ENCODE measurements at regions not wholly inside any gene's neighbourhood (a gene's known extent, or its start where the extent isn't known, plus 50 kb on each side); places are given as distances from the start of the nearest gene placed in this dataset.
"Not testable (repeated sequence)": the region's sequence is repeated elsewhere in the genome, so short reads cannot be mapped to it uniquely, and the experiment has no call there.

GRCh38 chr9:591292-591691 is 250.2 kb upstream of the DMRT1 start:
- DNase-seq, result no peak

GRCh38 chr9:592225-592624 is 249.3 kb upstream of the DMRT1 start:
- no peak for DNase-seq

DNA sequence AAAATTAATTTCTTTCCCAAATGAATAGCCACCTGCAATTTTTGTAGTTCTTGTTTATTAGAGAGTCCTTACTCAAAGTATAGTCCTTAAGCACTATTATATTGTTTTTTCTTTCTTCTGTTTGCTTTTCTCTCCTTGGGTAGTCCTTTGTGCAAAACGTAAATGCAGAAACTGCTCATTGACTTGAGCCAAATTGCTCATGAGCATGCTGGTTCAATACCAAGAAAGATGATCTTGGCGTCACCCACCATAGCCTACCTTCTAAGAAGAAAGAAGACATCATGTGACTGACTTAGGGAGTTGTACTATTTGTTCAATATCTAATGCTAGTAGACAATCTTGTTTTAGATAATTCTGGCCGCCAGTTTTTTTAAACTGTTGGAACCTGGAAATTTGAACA is 248.8 kb upstream of the DMRT1 start:
- no peak for DNase-seq

DNA sequence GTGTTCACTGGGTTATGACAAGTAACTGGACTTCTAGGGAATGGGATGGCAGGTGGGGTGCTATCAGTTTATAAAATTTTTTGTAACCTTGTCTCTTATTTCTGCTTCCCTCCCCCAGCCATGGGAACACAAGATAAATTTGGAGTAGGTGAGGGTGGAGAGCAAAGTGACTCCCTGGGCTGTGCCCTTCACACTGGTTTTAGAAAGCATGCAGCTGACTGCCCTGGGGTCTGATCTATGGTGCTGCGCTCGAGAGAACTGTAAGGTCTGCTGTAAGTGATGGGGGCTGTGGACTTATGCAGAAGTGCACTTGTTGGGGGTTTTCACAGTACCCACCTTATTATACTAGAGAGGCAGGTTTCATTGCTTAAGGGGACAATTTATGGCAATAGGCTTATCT is 247.7 kb upstream of the DMRT1 start:
- no peak for DNase-seq

- DNase-seq, result no peak
Measured at GRCh38 chr9:596703-597102, 244.8 kb upstream of the DMRT1 start.

DNA sequence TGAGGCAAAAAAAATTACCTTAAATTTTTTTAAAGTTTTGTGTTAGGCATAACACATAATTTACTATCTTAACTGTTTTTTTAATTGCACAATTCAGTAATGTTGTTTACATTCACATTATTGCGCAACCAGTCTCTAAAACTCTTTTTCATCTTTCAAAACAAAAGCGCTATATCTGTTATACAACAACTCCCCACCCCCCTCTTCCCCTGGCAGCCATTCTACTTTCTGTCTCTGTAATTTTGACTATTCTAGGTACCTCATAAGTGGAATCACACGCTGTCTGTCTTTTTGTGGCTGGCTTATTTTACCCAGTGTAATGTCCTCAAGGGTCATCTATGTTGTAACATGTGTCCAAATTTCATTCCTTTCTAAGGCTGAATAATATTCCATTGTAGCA is 241.5 kb upstream of the DMRT1 start:
- no peak for DNase-seq

GRCh38 chr9:602716-603115 is 238.8 kb upstream of the DMRT1 start:
- no peak for DNase-seq

GRCh38 chr9:603126-603525 is 238.4 kb upstream of the DMRT1 start:
- DNase-seq, result no peak

DNA sequence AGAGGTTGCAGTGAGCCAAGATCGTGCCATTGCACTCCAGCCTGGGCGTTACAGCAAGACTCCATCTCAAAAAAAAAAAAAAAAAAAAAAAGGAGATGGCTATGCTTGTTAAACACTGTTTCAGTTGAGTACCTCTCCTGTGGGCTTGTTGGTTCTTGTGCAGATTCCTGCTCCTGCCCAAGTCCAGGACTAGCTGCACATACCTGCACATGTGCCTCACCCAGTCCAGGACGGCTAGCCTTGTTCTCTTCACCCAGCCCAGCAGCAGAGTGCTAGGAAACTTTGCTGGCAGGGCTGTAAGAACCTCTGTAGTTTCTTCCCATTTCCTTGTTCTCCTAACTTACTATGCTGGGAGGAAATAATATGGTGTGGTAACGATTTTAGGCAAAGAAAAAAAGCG is 234.1 kb upstream of the DMRT1 start:
- DNase-seq, result no peak

- DNase-seq, result peak; percentile 12
Measured at GRCh38 chr9:613771-614347, 227.6 kb upstream of the DMRT1 start.

DNA sequence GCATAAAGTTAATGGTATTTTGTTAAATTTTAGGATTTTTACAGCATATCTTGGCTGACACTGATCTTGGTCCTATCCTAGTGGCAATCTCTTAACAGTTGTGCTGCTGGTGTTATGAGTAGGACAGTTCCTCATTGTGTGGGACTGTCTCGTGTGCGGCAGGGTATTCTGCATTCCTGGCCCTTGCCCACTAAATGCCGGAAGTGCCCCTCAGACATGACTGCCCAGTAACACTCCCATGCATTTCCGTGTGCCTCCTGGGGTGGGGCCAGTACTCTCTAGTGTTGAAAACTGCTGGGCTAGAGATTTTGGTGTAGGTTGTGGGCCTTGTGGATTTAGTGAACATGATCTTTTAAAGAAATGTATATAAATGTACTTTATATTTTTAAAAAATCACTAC is 227.1 kb upstream of the DMRT1 start:
- no peak for DNase-seq

GRCh38 chr9:615756-616155 is 225.7 kb upstream of the DMRT1 start:
- DNase-seq, result no peak

DNA sequence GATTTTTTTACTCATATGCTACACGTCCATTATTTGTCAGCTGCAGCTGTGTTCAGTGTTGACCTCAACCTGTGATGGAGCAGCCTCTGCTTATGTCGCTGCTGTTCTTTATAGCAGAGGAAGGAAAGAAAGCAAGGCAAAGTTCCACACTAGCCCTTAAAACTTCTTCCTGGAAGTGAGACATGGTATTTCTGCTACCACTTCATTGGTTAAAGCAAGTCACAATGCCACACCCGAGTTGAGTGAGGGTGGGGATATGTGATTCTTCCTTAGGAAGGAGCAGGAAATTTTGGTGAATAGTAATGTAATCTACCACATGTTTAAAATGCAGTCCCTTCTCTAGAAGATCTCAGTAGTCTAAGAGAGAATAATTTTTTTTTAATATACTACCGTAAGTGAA is 224.8 kb upstream of the DMRT1 start:
- DNase-seq, result no peak

DNA sequence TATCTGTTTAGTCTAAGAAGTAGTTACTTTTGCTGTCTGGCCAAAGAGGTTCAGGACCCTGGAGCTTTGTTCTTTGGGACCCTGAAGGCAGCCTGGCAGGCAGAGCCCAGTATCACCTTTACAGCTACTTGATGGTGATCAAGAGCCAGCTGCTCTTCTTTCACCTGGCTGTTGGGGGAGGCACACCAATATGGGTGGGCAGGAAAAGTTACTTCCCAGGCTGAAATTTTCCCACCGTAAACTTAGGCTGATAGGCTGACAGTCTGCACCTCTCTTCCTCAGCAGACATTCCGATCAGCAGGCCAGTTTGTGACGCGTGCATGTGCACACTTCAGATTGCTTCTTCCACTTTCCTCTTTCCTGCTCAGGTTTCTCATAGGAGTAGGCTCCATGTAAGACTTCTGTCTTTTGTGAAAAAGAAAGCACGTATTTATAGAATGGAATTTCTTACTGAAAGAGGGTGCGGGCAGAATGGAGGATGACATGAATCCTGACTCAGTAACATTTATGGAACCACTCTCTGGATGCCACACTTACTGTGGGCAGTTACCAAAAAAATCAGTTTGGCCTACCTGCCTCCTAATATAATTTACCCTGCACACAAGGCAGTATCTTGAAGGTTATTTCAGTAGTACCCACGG is 223.9 kb upstream of the DMRT1 start:
- no peak for DNase-seq

DNA sequence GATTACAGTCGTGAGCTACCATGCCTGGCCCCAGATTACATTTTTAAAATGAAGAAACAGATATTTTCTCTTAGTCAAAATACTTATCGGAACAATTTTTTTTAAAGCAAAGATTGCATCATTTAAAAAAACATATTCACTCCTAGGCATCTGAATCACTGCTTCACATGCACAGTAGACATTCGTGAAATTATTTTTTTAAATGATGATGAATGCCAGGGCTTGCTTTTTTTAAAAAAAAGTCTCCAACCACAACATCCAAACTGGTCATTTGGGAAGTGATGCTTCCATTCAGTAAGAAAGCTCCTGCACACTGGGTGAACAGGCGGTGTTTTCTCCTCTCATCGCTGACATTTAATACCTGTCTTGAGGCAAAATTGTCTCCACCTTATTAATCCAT is 223.0 kb upstream of the DMRT1 start:
- no peak for DNase-seq

- DNase-seq, result no peak
Measured at GRCh38 chr9:621201-621855, 220.2 kb upstream of the DMRT1 start.

DNA sequence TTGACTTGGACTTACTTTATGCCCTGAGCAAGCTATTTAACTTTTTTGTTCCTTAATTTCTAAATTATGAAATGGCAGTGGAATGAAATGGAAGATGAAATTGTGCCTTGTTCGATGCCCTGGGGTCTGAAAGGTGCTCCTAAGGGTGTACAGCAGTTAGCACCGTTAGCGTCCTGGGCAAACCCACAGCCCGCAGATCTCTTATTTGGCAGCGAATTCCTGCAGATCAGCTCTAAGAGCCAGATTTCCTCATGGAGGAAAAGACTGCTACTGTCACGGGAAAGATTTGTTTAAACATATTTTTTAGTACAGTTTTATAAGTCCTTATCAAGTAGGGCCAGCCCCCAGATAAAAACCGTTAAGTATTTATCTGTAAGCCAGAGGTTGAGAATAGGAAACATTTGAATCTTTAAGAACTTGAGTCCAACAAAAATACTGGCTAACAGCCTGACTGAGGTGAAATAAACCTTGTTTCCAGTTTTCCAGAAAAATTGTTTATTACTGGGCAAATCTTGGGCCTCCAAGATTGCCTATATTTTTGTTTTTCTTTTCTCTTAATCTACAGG is 216.5 kb upstream of the DMRT1 start:
- no peak for DNase-seq

- no peak for DNase-seq
Measured at GRCh38 chr9:625613-626012, 215.9 kb upstream of the DMRT1 start.

DNA sequence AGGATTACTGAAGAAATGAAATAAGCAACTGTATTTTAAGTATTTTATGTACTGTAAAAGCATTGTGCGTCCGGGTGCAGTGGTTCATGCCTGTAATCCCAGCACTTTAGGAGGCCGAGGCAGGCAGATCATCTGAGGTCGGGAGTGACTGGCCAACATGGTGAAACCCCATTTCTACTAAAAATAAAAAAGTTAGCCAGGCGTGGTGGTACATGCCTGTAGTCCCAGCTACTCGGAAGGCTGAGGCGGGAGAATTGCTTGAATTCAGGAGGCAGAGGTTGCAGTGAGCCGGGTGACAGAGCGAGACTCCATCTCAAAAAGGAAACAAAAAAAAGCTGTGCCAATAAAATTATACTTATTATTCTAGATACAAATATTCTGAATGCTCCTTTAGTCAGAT is 215.4 kb upstream of the DMRT1 start:
- DNase-seq, result not testable (repeated sequence)

GRCh38 chr9:626596-626995 is 214.9 kb upstream of the DMRT1 start:
- no peak for DNase-seq

- DNase-seq, result no peak
Measured at GRCh38 chr9:627336-627970, 214.0 kb upstream of the DMRT1 start.

DNA sequence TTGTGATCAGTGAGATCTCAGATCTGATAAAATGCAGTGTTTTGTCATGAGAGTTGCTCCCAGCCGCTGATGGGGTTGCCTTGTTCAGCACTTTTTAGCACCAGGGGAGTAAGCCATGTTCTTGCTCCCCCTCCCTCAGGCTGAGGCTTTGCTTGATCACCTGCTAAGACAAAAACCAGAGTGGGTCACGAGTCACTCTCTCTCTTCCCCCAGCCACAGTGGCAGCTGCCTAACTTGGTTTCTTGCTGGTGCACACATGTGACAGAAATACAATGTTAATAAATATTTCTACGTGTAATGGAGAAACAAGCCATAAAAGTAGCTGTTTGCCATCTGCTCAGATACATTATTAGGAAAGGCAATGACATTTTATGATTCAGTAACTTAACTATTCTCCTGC is 212.4 kb upstream of the DMRT1 start:
- DNase-seq, result no peak

- no peak for DNase-seq
Measured at GRCh38 chr9:630817-631216, 210.7 kb upstream of the DMRT1 start.

GRCh38 chr9:631596-631995 is 209.9 kb upstream of the DMRT1 start:
- DNase-seq, result no peak
